ENCODE measurements at regions not wholly inside any gene's neighbourhood (a gene's known extent, or its start where the extent isn't known, plus 50 kb on each side); places are given as distances from the start of the nearest gene placed in this dataset.
A peak's percentile ranks its signal among the peaks of the same experiment; 100 is the strongest.

GRCh38 chr6:147441751-147442150 lies 66.7 kb upstream of the SAMD5 start:
- TF ChIP-seq CEBPB (IDR thresholded peaks at IDR 0.05) (no peak), RAD21 (IDR thresholded peaks at IDR 0.05; ENCODE audit: low read depth) (no peak), USF1 (IDR thresholded peaks at IDR 0.05) (no peak), TCF12 (IDR thresholded peaks at IDR 0.05; ENCODE audit: low read depth) (no peak)
- TF ChIP-seq, protein P1, sequence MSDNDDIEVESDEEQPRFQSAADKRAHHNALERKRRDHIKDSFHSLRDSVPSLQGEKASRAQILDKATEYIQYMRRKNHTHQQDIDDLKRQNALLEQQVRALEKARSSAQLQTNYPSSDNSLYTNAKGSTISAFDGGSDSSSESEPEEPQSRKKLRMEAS (IDR thresholded peaks at IDR 0.05) = no peak

DNA sequence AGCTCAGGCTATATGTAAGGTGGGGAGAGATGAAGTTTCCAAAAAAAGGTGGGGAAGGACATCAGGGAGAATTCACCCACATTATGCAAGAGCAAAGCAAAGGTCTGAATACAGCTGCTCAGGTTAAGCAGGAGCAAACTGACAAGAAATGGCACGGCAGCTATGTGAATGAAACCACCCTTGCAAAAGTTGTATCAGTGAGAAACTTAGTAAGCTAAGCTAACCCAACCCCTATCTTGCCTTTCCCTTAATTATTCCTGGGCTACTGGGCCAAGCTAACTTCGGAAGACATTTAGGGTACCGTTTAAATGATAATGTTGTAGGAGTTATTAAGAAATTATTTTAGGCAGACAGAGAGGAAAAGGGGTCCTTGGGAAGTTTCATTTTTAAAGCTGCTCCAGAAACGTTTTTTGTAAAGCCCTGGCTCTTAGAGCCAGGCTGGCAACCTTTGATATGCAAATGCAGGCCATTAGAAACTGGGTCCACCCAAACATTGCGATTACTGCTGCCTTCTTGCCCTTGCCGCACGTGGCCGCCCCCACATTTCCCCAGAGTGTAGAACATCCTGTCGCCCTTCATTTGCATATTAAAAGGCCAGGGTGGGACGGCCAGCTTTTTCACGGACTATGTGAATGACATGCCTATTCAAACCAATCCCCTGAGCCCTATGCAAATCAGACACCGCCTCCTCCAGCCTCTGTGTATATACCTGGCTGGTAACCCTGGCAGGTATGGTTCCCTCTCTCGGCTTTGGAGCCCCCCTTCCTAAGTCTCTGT lies 60.5 kb upstream of the SAMD5 start:
- TF ChIP-seq EP300 (IDR thresholded peaks at IDR 0.05; ENCODE audit: borderline replicate concordance) = no peak
- peak; percentile 82 for TF ChIP-seq EGR1 (IDR thresholded peaks at IDR 0.05)
- TF ChIP-seq, protein P1 (IDR thresholded peaks at IDR 0.05) = peak; percentile 80
- TF ChIP-seq USF1 (IDR thresholded peaks at IDR 0.05) = peak; percentile 58

DNA sequence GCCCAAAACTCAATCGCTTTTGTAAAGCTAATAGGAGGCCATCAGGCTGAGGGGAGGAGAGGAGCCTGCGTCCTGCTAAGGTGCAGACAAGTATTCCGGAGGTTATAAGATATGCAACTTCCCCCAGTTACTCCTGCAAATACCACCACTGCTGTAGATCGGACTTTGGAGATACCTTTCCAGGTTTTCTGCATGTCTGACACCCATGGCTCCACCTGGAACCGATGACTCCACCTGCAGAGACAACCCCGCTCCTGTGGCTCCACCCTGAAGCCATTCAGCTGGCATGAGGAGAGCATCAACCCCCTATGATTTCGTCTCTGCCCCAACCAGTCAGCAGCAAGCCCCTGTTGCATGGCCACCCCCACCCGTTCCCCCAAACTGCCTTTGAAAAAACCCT lies 59.7 kb upstream of the SAMD5 start:
- TF ChIP-seq EGR1 (IDR thresholded peaks at IDR 0.05) = no peak
- TF ChIP-seq, protein P1 (IDR thresholded peaks at IDR 0.05) = no peak
- TF ChIP-seq REST (IDR thresholded peaks at IDR 0.05; ENCODE audit: low read depth) = no peak
- no peak for TF ChIP-seq TEAD4 (IDR thresholded peaks at IDR 0.05)
- TF ChIP-seq RAD21 (IDR thresholded peaks at IDR 0.05; ENCODE audit: low read depth) = no peak
- no peak for TF ChIP-seq USF1 (IDR thresholded peaks at IDR 0.05)
- no peak for TF ChIP-seq ZBTB7A (IDR thresholded peaks at IDR 0.05; ENCODE audit: low read depth)
- TF ChIP-seq FOXM1 (IDR thresholded peaks at IDR 0.05; ENCODE audit: borderline replicate concordance, low read depth) = no peak
- TF ChIP-seq CREB1 (IDR thresholded peaks at IDR 0.05; ENCODE audit: low read depth) = no peak
- TF ChIP-seq TCF12 (IDR thresholded peaks at IDR 0.05; ENCODE audit: low read depth) = no peak
- TF ChIP-seq CEBPB (IDR thresholded peaks at IDR 0.05) = no peak
- no peak for TF ChIP-seq YY1 (IDR thresholded peaks at IDR 0.05; ENCODE audit: low read depth)
- TF ChIP-seq EP300 (IDR thresholded peaks at IDR 0.05; ENCODE audit: borderline replicate concordance) = no peak

GRCh38 chr6:147449405-147450161 lies 58.9 kb upstream of the SAMD5 start:
- TF ChIP-seq YY1 (IDR thresholded peaks at IDR 0.05; ENCODE audit: low read depth) = no peak
- no peak for TF ChIP-seq TCF12 (IDR thresholded peaks at IDR 0.05; ENCODE audit: low read depth)
- no peak for TF ChIP-seq CEBPB (IDR thresholded peaks at IDR 0.05)
- TF ChIP-seq RAD21 (IDR thresholded peaks at IDR 0.05; ENCODE audit: low read depth) = no peak
- TF ChIP-seq TEAD4 (IDR thresholded peaks at IDR 0.05) = no peak
- TF ChIP-seq FOXM1 (IDR thresholded peaks at IDR 0.05; ENCODE audit: borderline replicate concordance, low read depth) = no peak
- no peak for TF ChIP-seq REST (IDR thresholded peaks at IDR 0.05; ENCODE audit: low read depth)
- TF ChIP-seq USF1 (IDR thresholded peaks at IDR 0.05) = no peak

GRCh38 chr6:147453361-147453760 lies 55.1 kb upstream of the SAMD5 start:
- TF ChIP-seq RAD21 (IDR thresholded peaks at IDR 0.05; ENCODE audit: low read depth) (no peak), ZBTB7A (IDR thresholded peaks at IDR 0.05; ENCODE audit: low read depth) (no peak), TEAD4 (IDR thresholded peaks at IDR 0.05) (no peak), NFIC (IDR thresholded peaks at IDR 0.05) (no peak), CEBPB (IDR thresholded peaks at IDR 0.05) (no peak), FOXM1 (IDR thresholded peaks at IDR 0.05; ENCODE audit: borderline replicate concordance, low read depth) (no peak), REST (IDR thresholded peaks at IDR 0.05; ENCODE audit: low read depth) (no peak), EGR1 (IDR thresholded peaks at IDR 0.05) (no peak), YY1 (IDR thresholded peaks at IDR 0.05; ENCODE audit: low read depth) (no peak), EP300 (IDR thresholded peaks at IDR 0.05; ENCODE audit: borderline replicate concordance) (no peak), USF1 (IDR thresholded peaks at IDR 0.05) (no peak), CREB1 (IDR thresholded peaks at IDR 0.05; ENCODE audit: low read depth) (no peak), TAF1 (IDR thresholded peaks at IDR 0.05; ENCODE audit: low read depth) (no peak), TCF12 (IDR thresholded peaks at IDR 0.05; ENCODE audit: low read depth) (no peak)
- TF ChIP-seq, protein P1 (IDR thresholded peaks at IDR 0.05) = no peak

All from Ishikawa (cell line).